Hematopoietic multipotent progenitor cell treated with erythropoietin and hydrocortisone succinate and interleukin-3 and kit ligand, for 17 days (in vitro differentiated cells): ENCODE measurements at regions not wholly inside any gene's neighbourhood (a gene's known extent, or its start where the extent isn't known, plus 50 kb on each side); places are given as distances from the start of the nearest gene placed in this dataset.
"Not testable (repeated sequence)": the region's sequence is repeated elsewhere in the genome, so short reads cannot be mapped to it uniquely, and the experiment has no call there.

Source experiments
- DNase-seq: peaks from one replicate; pipeline ENCODE4 v3.0.0-alpha.2; 2015; ENCODE audit warnings: low spot score

DNA sequence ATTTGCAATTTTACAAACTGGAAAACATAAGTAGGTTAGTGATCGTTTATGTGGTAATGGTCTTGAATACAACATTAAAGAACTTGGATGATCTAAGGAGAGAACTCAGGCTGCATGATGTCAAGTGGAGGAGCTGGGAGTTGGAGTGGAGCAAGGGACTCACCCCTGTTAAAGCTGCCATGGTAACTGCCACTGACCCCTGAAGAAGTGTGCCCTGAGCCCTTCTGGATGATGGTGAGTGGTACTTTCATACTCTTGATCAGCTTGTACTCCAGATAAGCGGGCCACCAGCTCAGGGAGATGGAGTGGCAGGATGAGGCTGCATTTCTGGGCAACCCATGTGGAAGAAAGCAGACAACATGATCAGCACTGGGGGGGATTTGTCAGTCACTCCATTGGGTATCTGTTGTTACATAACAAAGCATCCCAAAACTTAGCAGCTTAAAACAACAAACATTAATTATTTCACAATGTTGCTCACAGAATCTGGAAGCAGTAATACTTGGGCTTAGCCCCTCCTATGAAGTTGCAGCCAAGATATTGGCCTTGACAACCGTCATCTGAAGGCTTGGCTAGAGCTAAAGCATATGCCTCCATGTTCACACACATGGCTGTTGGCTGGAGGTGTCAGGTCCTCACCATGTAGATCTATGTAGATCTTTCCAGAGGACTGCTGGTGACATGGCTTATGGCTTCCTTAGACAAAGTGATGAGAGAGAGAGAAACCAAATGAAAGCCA, 213.8 kb downstream of the DUSP10 start:
- DNase-seq = no peak

DNA sequence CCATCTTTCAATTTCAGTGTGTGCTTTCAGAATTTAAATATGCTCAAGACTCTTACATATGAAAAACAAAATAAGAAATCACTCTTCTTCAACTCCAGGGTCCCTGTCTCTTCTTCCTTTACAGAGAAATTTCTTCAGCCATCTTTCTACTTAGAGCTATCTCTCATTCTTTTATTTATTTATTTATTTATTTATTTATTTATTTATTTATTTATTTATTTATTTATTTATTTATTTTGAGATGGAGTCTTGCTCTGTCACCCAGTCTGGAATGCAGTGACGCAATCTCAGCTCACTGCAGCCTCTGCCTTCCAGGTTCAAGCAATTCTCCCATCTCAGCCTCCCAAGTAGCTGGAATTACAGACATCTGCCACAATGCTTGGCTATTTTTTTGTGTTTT, 211.7 kb downstream of the DUSP10 start:
- DNase-seq = not testable (repeated sequence)

DNA sequence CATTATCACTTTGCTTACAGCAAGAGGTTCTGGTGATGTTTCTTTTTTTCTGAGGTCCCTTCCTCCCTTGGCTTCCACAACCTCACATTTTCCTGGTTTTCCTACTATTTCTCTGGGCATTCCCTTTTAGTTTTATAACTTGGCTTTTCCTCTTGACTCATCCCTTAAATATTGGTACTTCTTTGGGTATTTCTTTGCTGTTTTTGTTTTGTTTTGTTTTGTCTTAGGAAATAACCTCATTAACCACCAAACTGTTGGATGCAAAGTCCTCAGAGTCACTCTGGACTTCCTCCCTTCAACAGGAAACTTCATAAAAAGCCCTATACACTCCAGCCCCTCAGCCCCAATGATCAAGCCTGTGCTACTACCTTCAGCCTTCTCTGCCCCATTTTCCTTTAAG, 211.1 kb downstream of the DUSP10 start:
- DNase-seq = no peak

DNA sequence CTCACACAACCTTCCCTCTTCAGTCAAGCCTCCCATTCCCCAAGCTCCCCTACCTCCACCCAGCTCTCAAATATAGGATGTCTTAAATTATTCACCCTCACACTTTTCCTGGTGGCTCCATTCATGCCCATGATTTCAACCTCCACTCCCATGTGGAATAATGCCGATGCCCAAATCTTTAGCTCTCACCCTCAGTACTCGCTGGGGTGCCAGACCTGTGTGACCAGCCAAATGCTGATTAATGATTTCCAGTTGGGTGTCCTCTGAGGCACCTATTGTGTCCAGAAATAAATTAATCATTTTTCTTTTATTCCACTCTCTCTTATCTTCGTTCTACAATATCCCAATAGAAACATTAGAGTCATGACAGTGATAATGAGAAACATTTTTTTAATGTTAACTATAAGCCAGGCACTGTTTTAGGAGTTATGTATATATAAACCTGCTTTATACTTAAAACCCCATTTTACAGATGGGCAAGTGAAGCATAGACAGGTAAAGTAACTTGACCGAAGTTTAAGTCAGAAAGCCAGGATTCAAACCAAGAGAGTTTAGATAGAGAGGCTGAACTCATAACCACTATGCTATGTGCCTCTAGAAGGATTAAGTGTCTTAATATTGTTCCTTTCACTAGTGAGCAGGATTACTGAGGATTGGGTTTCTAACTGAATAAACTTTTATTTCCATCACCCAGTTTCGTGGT, 209.7 kb downstream of the DUSP10 start:
- DNase-seq = no peak

DNA sequence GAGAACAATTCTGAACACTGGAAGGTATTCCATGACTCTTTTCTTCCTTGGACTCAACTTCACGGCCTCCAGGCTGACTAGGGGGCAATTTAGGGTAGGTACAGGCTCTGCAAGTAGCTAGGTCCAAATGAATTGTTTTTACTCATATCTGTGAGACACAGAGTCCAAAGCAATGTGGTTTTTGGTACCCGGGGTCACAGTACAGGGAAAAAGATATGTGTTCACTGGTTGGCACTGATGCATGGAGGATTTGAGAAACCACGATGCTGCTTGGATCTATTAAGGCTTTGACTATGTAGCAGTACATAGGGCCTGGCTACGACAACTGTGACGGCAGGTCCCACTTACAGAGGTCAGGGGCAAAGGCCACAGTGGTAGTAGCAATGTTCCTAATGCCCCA, 200.6 kb downstream of the DUSP10 start:
- no peak for DNase-seq

DNA sequence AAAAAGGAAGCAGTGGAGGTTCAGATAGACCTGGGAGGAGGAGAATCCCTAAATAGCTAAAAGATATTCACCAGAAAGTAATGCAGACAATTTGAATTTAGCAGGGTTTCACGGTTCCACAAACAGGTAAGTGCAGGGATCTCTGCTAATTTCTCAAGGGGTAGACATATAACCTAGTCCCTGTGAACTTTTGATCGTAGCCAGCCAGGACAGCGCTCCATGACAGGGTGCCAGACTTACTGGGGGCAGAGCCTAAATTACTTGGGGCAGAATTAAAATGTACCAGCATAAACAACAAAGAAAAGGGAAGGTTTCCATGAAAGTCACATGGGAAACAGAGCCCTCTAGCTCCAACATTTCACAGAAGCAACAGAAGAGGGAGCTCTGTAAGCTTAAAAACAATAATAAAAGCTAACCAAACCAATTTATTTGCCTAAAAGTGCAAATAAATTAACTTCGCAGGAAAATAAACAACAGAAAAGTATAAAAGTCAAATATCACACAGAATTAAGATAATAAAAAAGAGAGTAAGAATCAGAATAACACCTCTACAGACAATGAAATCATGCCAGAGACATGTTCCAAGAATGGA, 198.3 kb downstream of the DUSP10 start:
- no peak for DNase-seq

DNA sequence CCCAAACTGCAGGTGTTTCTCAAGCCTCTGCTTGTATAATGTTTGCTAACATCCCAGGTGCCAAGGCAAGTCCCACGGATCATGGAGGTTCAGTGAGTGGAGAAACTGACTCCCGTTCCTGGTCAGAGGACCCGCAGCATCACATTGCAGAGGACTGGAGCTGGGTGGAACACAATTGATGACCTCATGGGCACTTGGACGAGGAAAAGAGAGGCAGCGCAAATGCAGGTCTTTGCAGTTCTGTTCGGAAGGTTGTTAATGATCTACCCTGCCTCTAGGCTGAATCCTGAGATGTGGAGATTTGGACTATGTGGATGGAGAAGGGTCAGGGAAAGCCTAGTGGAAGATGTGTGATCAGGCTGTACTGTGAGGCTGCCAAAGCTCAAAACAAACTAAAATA, 192.9 kb downstream of the DUSP10 start:
- no peak for DNase-seq

DNA sequence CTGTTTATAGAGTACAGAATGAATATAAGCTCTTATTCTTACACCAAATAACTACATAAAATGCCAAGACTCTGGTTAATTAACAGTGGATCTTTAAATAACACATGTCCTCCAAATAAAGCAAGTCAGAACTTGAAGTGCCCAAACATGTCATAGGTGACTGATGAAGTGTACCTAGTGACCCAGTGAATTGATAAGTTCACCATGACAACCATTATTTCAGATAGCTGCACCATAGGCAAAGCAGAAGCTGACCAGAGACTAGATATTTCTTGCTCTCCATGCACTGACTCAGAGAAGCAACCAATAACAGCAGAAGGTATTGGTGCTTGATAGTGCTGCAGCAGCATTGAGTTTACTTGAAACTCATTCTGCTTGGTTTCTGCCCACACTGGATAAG, 192.1 kb downstream of the DUSP10 start:
- no peak for DNase-seq

DNA sequence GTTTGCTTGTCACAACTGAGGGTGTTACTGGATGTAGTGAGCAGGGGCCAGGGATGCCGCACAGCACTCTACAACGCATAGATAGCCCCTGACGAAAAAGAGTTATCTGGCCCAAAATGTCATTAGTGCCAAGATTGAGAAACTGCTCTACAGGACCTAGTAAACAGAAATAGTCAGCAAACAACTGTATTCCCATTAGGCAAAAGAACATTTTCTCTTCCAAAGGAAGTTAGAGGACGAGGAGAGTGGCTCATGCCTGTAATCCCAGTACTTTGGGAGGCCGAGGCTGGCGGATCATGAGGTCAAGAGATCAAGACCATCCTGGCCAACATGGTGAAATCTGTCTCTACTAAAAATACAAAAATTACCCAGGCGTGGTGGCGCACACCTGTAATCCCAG, 189.1 kb downstream of the DUSP10 start:
- not testable (repeated sequence) for DNase-seq

DNA sequence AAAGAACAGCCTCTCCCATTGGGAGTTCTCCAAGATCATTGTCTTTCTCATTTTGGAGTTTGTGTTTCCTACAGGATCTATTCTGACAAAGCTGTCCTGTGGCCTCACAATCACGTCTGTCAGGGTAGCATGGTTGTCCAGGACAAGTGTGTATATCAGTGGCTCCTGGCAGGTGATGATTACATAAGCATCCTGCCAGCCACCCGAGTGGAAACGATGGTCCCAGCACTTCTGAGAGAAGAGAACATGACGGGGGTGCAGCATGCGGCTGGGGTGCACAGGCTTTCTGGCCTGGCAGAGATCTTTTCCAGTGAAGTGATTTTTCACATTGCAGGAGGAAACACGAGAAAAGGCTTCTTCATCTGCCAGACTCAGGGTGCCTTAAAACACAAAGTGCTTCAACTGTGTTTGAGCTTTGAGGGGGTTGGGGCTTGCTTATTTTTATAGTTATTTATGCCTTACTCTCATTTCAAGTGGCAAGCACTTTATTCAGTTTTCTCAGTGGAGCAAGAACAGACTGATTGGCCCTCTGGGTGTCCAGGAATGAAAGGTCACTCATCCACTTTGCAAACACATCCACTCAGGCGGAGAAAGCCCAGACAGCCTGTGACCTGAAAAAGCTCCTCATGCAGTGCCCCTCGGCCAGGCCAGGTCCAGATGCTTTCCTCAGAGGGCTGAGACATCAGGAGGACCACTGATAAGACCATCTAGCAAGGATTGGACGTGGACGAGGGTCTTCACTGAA, 186.0 kb downstream of the DUSP10 start:
- no peak for DNase-seq

DNA sequence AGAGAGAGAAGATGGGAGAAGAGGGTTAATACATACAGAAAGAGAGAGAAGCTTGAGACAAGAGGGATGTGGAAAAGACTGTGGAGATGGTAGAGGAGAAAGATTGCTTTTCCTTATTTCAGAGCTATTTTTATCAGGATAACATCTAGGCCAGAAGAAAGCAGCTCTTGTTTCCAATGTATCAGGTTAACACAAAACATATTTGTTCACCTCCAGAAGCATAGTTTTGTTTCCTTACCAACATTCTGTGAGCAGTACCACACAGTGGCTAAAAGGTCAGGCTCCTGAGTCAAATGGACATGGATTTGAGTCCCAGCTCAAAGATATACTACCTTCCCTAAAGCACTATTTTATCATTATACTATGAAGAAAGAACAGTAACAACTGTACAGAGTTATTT, 185.5 kb downstream of the DUSP10 start:
- DNase-seq = no peak

DNA sequence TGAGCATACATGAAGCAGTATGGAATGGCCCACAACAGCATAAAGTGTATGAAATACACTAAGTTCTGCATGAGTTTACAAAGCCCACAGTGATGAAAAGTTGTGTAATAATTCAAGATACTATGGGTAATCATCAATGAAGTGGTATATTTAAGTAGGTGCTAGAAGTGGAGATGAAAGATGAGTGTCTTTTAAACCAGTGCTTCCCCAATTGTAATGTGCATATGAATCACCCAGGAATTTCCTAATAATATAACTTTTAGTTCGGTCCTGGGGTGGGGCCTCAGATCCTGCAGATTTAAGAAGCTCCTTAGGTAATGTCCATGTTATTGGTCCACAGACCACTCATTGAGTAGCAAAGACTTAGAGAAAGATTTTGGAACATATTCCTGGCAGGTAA, 184.9 kb downstream of the DUSP10 start:
- no peak for DNase-seq

DNA sequence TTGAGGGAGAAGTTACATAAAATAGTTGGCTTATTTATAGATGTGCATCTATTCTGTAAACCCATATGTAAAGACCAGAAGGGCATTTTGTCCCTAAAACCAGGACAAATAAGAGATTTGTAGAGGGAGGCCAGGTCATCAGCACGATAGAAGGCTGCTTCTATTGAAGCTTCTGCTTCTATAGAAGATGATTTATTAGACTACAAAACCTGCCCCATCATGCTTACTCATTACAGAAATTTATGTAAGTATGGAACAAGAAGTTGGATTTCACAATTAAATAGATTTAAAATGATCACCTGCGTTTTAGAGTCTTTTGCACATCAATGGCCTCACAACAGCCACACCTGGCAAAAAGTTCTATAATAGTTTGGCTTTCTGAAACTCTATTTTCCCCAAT, 183.5 kb downstream of the DUSP10 start:
- DNase-seq = no peak

DNA sequence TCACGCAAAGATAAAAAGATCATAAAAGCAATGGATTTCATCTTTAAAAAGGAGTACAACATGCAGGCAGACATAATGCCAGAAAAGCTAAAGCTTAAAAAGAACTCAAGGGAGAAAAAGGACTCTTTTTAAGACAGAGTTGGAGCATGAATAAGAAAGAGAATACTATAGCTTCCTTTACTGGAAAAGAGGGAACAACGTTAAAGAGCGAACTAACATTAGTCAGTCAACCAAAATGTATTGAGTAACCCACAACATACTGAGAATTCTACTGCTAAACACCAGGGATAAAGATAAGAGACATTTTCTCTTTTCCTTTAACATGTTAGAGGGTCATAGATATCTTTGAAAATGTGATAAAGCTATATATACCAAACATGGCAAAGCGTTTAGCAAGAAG, 182.0 kb downstream of the DUSP10 start:
- no peak for DNase-seq

DNA sequence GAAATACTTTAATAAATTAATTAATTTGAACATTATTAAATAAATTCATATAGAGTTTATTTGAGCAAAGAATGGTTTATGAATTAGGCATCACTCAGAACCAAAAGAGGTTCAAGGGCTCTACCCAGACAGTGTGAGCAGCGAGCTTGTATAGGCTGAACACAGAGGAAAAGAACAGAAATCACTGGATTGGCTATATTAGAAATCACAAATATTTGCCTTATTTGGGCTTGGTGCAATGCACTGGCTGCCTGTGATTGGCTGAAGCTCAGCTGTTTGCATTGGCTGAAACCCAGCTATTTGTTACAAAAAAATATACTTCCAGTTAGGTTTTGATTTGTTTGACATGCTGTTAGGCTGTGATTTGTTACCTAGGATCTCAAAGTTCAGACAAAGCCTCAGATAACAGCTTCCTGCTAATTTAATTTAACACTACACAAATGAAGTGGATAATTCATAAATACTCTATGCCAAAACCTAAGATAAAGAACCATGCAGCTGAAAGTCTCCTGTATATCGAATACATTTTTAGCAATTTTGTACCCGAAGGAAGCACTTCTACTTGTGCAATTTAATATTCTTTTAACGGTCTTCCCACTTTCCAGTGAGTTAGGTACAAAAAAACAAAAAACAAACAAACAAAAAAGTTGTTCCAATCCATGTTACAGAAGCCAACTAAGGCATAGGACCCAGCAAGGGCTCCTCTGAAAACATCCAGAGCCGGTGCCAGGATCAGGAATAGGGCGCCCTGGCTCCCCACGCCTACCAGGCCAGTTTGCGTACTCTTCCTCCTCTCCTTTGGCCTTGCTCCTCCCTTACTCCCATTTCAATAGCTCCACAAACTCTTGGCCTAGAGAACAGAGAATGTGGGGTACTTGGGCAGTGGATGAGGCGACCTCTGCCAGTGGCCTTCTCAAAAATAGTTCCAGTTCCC, 179.1 kb downstream of the DUSP10 start:
- DNase-seq = no peak

DNA sequence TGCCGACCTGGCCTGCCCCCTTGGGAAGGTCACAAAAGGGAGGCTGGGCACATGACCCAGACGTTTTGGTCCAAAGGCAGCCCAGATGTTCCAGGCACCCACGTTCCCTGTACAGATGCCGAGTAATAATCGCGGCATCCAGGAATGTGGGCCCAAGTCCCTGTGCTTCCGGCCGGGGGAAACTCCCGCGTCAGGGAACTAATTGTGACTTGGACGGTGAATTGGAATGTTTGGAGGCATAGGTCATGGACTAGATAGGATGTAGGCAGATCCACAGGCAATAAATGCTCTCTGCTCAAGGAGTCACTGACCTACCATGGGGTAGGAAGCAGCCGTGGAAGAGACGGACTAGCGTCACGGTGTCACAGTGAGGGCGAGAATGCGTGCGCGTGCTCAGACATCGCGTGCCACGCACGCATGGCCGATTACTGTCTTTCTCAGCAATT, 178.4 kb downstream of the DUSP10 start:
- no peak for DNase-seq

DNA sequence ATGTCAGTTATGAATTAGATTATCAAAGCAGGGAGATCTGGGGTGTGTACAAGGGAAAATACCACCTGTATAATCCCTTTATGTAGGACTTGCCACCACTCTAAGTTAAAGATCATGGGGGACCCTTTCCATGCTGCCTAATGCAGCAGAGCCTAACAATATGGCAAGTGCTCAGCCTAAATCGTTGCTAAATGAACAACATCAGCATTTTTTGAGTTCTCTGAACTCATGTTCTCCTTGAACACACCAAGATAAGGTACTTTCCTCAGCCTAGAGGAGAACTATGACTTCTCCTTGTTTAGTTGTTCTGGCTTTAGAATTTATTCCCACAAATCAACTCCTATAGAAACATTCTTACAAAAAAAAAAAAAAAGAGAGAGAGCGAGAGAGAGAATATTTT, 177.0 kb downstream of the DUSP10 start:
- DNase-seq = no peak

DNA sequence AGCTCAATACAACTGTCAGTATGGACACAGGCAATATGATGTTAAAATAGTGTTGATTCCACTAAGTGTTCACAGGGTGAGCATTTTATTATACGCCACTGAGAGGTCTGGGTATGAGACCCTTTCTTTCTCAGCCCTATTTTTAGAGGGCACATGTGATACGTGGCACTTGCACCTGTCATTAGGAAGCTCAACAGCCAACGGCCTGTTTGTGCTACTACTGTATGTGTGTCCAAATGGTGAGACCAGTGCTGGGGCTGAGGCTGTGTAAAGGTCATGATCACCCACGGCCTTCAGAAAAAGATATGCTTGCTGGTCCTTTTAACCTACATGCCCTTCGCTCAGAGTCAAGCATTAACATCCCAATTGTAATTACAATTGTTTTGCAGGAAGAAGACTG, 176.2 kb downstream of the DUSP10 start:
- no peak for DNase-seq

DNA sequence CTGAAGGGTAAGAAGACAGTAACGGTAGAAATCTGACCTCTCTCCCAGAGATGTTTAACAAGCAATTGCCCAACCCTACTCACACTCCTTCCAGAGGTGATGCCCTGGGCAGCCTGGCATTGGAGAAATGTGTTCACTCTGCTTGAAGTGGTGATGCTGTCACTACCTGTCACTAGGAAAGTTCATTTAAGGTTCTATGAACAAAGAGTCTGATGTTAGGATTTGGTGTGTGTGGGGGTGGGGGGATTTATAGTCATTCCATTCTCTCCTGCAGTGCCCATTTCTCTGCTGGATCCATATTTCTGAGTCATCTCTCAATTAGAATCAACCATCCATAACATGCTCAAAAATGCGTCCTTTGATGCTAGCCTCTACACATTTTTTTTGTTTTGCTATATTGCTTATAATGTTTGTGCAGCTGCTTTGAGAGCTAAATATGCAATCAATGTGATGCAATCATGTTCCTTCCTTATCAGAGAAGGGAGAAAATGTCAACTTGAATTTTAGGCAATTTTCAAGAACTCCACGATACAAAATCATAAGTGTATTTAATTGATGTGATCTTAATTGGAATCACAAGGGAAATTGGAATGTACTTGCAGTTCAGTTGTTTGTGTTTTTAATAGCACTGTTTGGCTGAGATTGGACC, 173.9 kb downstream of the DUSP10 start:
- DNase-seq = no peak

DNA sequence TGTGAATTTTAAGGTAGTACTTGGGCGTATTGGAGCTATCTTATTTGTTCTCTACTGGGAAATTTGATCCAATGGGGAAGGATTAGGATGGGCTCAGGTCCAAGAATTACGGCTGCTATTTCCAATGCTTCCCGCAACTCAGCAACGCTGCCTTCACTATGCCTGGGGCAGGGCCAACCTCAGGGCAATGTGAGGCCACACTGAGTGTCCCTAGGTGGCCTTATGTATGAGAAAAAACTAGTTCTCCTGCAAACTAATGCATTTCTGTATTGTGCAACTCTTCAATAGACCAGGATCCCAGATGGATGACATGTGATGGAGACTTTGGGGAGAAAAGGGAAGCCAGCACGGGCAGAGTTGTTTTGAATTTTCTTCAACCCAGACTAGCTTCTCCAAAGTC, 168.1 kb downstream of the DUSP10 start:
- no peak for DNase-seq

DNA sequence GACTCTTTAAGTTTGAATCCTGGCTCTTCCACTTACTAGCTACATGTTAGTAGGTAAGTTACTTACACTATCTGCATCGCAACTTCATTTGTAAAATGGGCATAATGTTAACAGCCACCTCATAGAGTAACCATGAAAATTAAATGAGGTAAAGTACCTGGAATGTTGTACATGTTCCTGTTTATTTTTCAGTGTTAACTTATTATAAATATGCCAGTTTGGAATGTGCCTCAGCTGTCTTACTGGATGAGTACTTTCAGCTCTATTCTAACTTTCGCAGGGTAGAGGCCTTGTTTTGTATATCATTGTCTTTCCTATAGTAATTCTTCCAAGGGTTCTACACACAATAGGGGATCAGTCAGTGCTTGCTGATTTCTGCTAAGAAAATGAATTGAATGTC, 167.4 kb downstream of the DUSP10 start:
- DNase-seq = no peak
